HepG2 (cell line): ENCODE measurements at regions not wholly inside any gene's neighbourhood (a gene's known extent, or its start where the extent isn't known, plus 50 kb on each side); places are given as distances from the start of the nearest gene placed in this dataset.

Source experiments
- BHLHE40 ChIP-seq: IDR thresholded peaks from 2 replicates; pipeline ENCODE4 v1.6.1; 2011; ENCODE audit warnings: low read length, improper control_type of control experiment
- CBFB ChIP-seq: sonication (generic); formaldehyde crosslinking; IDR thresholded peaks from 2 replicates; pipeline ENCODE4 v1.4.0; 2020; ENCODE audit warnings: missing genetic modification reagents
- ETV5 ChIP-seq: IDR thresholded peaks from 2 replicates; pipeline ENCODE4 v1.6.1; 2018; ENCODE audit warnings: missing biosample characterization, missing genetic modification reagents, inconsistent platforms, borderline replicate concordance
- FOXJ3 ChIP-seq: sonication (generic); formaldehyde crosslinking; IDR thresholded peaks from 2 replicates; pipeline ENCODE4 v1.4.0; 2020; ENCODE audit warnings: missing genetic modification reagents, mild to moderate bottlenecking, borderline replicate concordance
- GPN1 ChIP-seq: sonication (generic); formaldehyde crosslinking; IDR thresholded peaks from 2 replicates; pipeline ENCODE4 v1.5.1; 2020; ENCODE audit warnings: missing genetic modification reagents, borderline replicate concordance
- MXD3 ChIP-seq: IDR thresholded peaks from 2 replicates; pipeline ENCODE4 v1.6.1; 2016; ENCODE audit warnings: mild to moderate bottlenecking, missing biosample characterization, missing genetic modification reagents
- NONO ChIP-seq, 2 experiments: fragments of 450-650 bp in 1 of 2; sonication (generic) in 1 of 2; formaldehyde crosslinking in 1 of 2; IDR thresholded peaks in 1 of 2; conservative IDR thresholded peaks in 1 of 2; 2 replicates each; pipeline versions ENCODE4 v1.6.1 to v1.8.0; 2017 to 2022; ENCODE audit warnings: mild to moderate bottlenecking in 1 of 2, missing genetic modification reagents in 1 of 2, moderate library complexity in 1 of 2
- RXRA ChIP-seq: sonication (generic); formaldehyde crosslinking; IDR thresholded peaks from 2 replicates; pipeline ENCODE4 v1.5.1; 2020; ENCODE audit warnings: missing genetic modification reagents
- RXRB ChIP-seq: IDR thresholded peaks from 2 replicates; pipeline ENCODE4 v1.6.1; 2016; ENCODE audit warnings: borderline replicate concordance, missing genetic modification reagents, missing compliant biosample characterization
- SETDB1 ChIP-seq: sonication (generic); formaldehyde crosslinking; IDR thresholded peaks from 2 replicates; pipeline ENCODE4 v1.5.1; 2020; ENCODE audit warnings: missing genetic modification reagents, mild to moderate bottlenecking, borderline replicate concordance
- TEAD3 ChIP-seq: optimal IDR thresholded peaks from 2 replicates; pipeline ENCODE3; 2016; ENCODE audit warnings: borderline replicate concordance
- ZBTB39 ChIP-seq: sonication (generic); formaldehyde crosslinking; IDR thresholded peaks from 2 replicates; pipeline ENCODE4 v1.5.0; 2020; ENCODE audit warnings: missing genetic modification reagents
- ZFX ChIP-seq: sonication (generic); formaldehyde crosslinking; IDR thresholded peaks from 2 replicates; pipeline ENCODE4 v1.4.0; 2020; ENCODE audit warnings: mild to moderate bottlenecking, low read depth, missing genetic modification reagents, moderate library complexity
- ZNF703 ChIP-seq: sonication (generic); formaldehyde crosslinking; IDR thresholded peaks from 2 replicates; pipeline ENCODE4 v1.5.1; 2020; ENCODE audit warnings: missing genetic modification reagents, mild to moderate bottlenecking, moderate library complexity, borderline replicate concordance
- ZNF777 ChIP-seq: sonication (generic); formaldehyde crosslinking; IDR thresholded peaks from 2 replicates; pipeline ENCODE4 v1.4.0; 2020; ENCODE audit warnings: missing genetic modification reagents
- ZSCAN21 ChIP-seq: sonication (generic); formaldehyde crosslinking; IDR thresholded peaks from 2 replicates; pipeline ENCODE4 v1.8.0; 2022; ENCODE audit warnings: mild to moderate bottlenecking, missing genetic modification reagents, moderate library complexity, borderline replicate concordance
- TF ChIP-seq, protein P1 (sequence below): sonication (generic); formaldehyde crosslinking; IDR thresholded peaks from 2 replicates; pipeline ENCODE4 v1.4.0; 2020; ENCODE audit warnings: mild to moderate bottlenecking, low read depth, missing genetic modification reagents
- TF ChIP-seq, protein P2 (sequence below): IDR thresholded peaks from 2 replicates; pipeline ENCODE4 v1.6.1; 2012; ENCODE audit warnings: inconsistent platforms
- TF ChIP-seq, protein P3 (sequence below): sonication (generic); formaldehyde crosslinking; IDR thresholded peaks from 2 replicates; pipeline ENCODE4 v1.5.0; 2020; ENCODE audit warnings: mild to moderate bottlenecking, missing genetic modification reagents, borderline replicate concordance

DNA sequence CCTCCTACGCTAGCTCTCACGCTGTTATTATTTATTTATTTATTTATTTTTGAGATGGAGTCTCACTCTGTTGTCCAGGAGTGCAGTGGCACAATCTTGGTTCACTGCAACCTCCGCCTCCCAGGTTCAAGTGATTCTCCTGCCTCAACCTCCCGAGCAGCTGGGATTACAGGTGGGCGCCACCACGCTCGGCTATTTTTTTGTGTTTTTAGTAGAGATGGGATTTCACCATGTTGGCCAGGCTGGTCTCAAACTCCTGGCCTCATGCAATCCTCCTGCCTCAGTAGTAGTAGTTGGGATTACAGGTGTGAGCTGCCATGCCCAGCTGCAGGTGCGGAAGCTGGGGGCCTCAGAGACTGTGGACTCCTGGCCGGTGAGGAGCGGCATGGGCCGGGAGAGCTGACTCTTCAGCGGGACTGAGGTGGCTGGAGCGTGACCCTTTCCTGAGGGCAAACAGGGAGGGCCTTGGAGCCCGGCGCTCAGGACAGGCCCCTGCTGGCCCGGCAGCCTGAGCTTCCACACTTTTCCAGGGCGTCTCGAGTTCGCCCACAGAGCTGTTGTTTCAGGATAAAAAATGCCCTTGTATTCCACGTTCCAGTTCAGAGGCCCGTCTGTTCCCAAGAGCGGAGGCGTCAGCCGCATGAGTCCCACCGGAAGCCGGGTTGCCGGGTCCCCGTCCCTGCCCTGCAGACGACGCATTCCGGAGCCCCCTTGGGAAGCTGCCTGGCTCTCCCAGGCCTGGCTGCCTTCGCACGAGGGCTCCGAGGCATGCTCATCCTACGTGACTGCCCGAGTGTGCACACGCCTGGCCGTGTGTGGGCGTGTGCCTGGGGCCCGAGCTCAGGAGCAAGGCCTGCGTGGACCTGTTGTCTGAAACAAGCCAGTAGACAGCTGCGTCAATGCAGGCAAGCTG, 126.2 kb downstream of the SIK1 start (continued):
- TF ChIP-seq, protein P1, sequence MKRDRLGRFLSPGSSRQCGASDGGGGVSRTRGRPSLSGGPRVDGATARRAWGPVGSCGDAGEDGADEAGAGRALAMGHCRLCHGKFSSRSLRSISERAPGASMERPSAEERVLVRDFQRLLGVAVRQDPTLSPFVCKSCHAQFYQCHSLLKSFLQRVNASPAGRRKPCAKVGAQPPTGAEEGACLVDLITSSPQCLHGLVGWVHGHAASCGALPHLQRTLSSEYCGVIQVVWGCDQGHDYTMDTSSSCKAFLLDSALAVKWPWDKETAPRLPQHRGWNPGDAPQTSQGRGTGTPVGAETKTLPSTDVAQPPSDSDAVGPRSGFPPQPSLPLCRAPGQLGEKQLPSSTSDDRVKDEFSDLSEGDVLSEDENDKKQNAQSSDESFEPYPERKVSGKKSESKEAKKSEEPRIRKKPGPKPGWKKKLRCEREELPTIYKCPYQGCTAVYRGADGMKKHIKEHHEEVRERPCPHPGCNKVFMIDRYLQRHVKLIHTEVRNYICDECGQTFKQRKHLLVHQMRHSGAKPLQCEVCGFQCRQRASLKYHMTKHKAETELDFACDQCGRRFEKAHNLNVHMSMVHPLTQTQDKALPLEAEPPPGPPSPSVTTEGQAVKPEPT = no peak
- 0 out of 2 replicates have a peak, but pooled peaks have one; percentile 11 for TF ChIP-seq ETV5
- peak; percentile 73 for TF ChIP-seq RXRA (CRISPR knock-in tag)
- no peak for TF ChIP-seq FOXJ3 (CRISPR knock-in tag)
- peak; percentile 60 for TF ChIP-seq ZFX (CRISPR knock-in tag)
- TF ChIP-seq ZNF703 = 0 out of 2 replicates have a peak, but pooled peaks have one; percentile 3
- TF ChIP-seq NONO (IDR thresholded peaks at IDR 0.05) = no peak
- TF ChIP-seq NONO (CRISPR knock-in tag; conservative IDR thresholded peaks at IDR 0.05) = 0 out of 2 replicates have a peak, but pooled peaks have one; percentile 42
- TF ChIP-seq BHLHE40 = 0 out of 2 replicates have a peak, but pooled peaks have one; percentile 16
- TF ChIP-seq RXRB = peak; percentile 44; the same call in 1 of the 2 replicates
- TF ChIP-seq, protein P2, sequence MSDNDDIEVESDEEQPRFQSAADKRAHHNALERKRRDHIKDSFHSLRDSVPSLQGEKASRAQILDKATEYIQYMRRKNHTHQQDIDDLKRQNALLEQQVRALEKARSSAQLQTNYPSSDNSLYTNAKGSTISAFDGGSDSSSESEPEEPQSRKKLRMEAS = peak; percentile 75
- no peak for TF ChIP-seq CBFB (CRISPR knock-in tag)
- TF ChIP-seq ZNF777 = 0 out of 2 replicates have a peak, but pooled peaks have one; percentile 23
- TF ChIP-seq MXD3 (CRISPR knock-in tag) = 0 out of 2 replicates have a peak, but pooled peaks have one; percentile 41
- TF ChIP-seq GPN1 (CRISPR knock-in tag) = no peak
- 0 out of 2 replicates have a peak, but pooled peaks have one; percentile 15 for TF ChIP-seq ZSCAN21 (CRISPR knock-in tag)
- peak; percentile 28 for TF ChIP-seq TEAD3 (CRISPR knock-in tag)
- TF ChIP-seq SETDB1 = no peak
- no peak for TF ChIP-seq ZBTB39 (CRISPR knock-in tag)
- TF ChIP-seq, protein P3, sequence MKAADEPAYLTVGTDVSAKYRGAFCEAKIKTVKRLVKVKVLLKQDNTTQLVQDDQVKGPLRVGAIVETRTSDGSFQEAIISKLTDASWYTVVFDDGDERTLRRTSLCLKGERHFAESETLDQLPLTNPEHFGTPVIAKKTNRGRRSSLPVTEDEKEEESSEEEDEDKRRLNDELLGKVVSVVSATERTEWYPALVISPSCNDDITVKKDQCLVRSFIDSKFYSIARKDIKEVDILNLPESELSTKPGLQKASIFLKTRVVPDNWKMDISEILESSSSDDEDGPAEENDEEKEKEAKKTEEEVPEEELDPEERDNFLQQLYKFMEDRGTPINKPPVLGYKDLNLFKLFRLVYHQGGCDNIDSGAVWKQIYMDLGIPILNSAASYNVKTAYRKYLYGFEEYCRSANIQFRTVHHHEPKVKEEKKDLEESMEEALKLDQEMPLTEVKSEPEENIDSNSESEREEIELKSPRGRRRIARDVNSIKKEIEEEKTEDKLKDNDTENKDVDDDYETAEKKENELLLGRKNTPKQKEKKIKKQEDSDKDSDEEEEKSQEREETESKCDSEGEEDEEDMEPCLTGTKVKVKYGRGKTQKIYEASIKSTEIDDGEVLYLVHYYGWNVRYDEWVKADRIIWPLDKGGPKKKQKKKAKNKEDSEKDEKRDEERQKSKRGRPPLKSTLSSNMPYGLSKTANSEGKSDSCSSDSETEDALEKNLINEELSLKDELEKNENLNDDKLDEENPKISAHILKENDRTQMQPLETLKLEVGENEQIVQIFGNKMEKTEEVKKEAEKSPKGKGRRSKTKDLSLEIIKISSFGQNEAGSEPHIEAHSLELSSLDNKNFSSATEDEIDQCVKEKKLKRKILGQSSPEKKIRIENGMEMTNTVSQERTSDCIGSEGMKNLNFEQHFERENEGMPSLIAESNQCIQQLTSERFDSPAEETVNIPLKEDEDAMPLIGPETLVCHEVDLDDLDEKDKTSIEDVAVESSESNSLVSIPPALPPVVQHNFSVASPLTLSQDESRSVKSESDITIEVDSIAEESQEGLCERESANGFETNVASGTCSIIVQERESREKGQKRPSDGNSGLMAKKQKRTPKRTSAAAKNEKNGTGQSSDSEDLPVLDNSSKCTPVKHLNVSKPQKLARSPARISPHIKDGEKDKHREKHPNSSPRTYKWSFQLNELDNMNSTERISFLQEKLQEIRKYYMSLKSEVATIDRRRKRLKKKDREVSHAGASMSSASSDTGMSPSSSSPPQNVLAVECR (CRISPR knock-in tag) = peak; percentile 2; the same call in 1 of the 2 replicates
